Activated CD8-positive, alpha-beta T cell treated with anti-CD3 and anti-CD28 coated beads for 36 hours (primary cell): ENCODE measurements at regions not wholly inside any gene's neighbourhood (a gene's known extent, or its start where the extent isn't known, plus 50 kb on each side); places are given as distances from the start of the nearest gene placed in this dataset.

Source experiments
- ATAC-seq: fragments of 200-7000 bp; cut with Tn5 transposase; one replicate; pipeline ENCODE4 v1.10.0; 2021; ENCODE audit warnings: mild to moderate bottlenecking, moderate library complexity
- CTCF ChIA-PET: fragments of 350-600 bp; sonication (Branson Sonifier 250); formaldehyde crosslinking; loops from one replicate; lab custom pipeline; 2021; ENCODE audit warnings: antibody characterized with exemption; lab: Charles Lee
- POLR2A ChIA-PET: fragments of 350-600 bp; sonication (Branson Sonifier 250); formaldehyde crosslinking; loops from one replicate; lab custom pipeline; 2021; ENCODE audit warnings: antibody characterized with exemption; lab: Charles Lee
- DNase-seq: peaks from one replicate; pipeline ENCODE4 v3.0.0-alpha.2; 2020
- H3K27ac Mint-ChIP-seq: one replicate; pipeline ENCODE4 v1.8.0; 2021; ENCODE audit warnings: mild to moderate bottlenecking, mixed read lengths
- H3K27me3 Mint-ChIP-seq: one replicate; pipeline ENCODE4 v1.8.0; 2021; ENCODE audit warnings: mixed read lengths
- H3K36me3 Mint-ChIP-seq: one replicate; pipeline ENCODE4 v1.8.0; 2021; ENCODE audit warnings: low read depth, mixed read lengths
- H3K4me1 Mint-ChIP-seq: one replicate; pipeline ENCODE4 v1.8.0; 2021; ENCODE audit warnings: low read depth, mixed read lengths
- H3K4me3 Mint-ChIP-seq: one replicate; pipeline ENCODE4 v1.8.0; 2021; ENCODE audit warnings: mild to moderate bottlenecking, moderate library complexity, mixed read lengths
- H3K9me3 Mint-ChIP-seq: one replicate; pipeline ENCODE4 v1.8.0; 2021; ENCODE audit warnings: mixed read lengths
- intact Hi-C: fragments of 100-400 bp; cut with micrococcal nuclease; formaldehyde crosslinking; loops from one replicate; pipeline ENCODE4 v1.10.0; 2022
- TF ChIP-seq, protein P1 (sequence below): fragments of 200-600 bp; IDR thresholded peaks from one replicate; pipeline ENCODE4 v1.8.0; 2022; ENCODE audit warnings: antibody characterized with exemption, mild to moderate bottlenecking

DNA sequence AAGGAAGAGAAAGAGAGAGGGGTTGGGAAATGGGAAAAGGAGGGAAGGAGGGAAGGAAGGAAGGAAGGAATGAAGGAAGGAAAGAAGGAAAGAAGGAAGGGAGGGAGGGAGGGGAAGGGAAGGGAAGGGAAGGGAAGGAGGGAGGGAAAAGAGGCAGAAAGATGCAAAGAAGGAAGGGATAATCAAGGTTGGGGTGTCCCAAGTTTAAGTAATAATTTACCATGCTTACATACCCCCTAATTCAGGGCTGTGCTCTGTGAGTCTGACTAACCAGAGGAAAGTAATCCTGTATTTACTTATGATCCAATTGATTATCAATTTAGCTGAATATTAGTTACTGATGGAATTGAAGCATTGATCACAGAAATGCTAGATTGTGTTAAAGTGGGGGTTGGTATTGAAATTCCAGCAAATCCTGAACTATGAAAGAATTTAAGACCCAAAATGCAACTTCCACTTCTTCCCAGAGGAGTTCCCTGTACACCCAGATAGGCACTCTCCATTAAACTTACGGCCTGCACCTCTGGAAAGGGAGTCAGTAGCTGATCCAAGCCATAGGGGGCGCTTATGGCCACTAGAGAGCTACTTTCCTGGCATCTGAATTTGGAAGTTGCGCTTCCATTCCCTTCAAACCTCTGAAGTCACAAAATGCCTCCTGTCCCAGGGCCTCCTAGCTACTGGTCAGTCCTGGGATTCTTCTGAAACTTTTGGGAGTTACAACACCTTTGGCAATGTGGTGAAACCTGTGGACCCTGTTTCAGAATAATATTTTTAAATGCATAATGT is 162.7 kb upstream of the PWP1 start:
- POLR2A ChIA-PET: no interaction called here
- intact Hi-C loops: no loop called here
- Mint-ChIP-seq H3K4me3 (no peak overlapping the region), H3K9me3 (peaks cover 5% of the 10 kb centered on the region), H3K4me1 (peaks cover 21% of the 10 kb centered on the region), H3K27ac (no peak overlapping the region), H3K27me3 (no peaks in the 10 kb centered on the region), H3K36me3 (peaks cover 29% of the 10 kb centered on the region)
- TF ChIP-seq, protein P1, sequence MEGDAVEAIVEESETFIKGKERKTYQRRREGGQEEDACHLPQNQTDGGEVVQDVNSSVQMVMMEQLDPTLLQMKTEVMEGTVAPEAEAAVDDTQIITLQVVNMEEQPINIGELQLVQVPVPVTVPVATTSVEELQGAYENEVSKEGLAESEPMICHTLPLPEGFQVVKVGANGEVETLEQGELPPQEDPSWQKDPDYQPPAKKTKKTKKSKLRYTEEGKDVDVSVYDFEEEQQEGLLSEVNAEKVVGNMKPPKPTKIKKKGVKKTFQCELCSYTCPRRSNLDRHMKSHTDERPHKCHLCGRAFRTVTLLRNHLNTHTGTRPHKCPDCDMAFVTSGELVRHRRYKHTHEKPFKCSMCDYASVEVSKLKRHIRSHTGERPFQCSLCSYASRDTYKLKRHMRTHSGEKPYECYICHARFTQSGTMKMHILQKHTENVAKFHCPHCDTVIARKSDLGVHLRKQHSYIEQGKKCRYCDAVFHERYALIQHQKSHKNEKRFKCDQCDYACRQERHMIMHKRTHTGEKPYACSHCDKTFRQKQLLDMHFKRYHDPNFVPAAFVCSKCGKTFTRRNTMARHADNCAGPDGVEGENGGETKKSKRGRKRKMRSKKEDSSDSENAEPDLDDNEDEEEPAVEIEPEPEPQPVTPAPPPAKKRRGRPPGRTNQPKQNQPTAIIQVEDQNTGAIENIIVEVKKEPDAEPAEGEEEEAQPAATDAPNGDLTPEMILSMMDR: no peak
- CTCF ChIA-PET: interaction anchor here (1.1 kb wide), 1 partner anchor 10 kb away, joined by 3 read pairs; no protein-coding TSS in a partner anchor
- DNase-seq: no peak
- no peak for ATAC-seq

GRCh38 chr12:107523775-107524535 is 161.6 kb upstream of the PWP1 start:
- intact Hi-C loops: no loop called here
- H3K4me3 Mint-ChIP-seq: no peak overlapping the region
- POLR2A ChIA-PET: interaction anchor here (0.7 kb wide), 1 partner anchor 783 kb away, joined by 3 read pairs; no protein-coding TSS in a partner anchor

GRCh38 chr12:107525063-107525718 is 160.4 kb upstream of the PWP1 start:
- DNase-seq: no peak
- Mint-ChIP-seq H3K27me3 (no peaks in the 10 kb centered on the region), H3K4me3 (no peak overlapping the region), H3K36me3 (peaks cover 20% of the 10 kb centered on the region), H3K9me3 (peaks cover 5% of the 10 kb centered on the region), H3K27ac (no peak overlapping the region), H3K4me1 (peaks cover 21% of the 10 kb centered on the region)
- TF ChIP-seq, protein P1: no peak
- CTCF ChIA-PET: interaction anchor here (1.2 kb wide), 1 partner anchor 82 kb away, joined by 3 read pairs; no protein-coding TSS in a partner anchor
- ATAC-seq: peak; percentile 58
- POLR2A ChIA-PET: interaction anchor here (0.5 kb wide), 1 partner anchor 63 kb away, joined by 3 read pairs; no protein-coding TSS in a partner anchor
- intact Hi-C loops: no loop called here

More at GRCh38 chr12:107523775-107524535, 161.6 kb upstream of the PWP1 start:
- peaks cover 29% of the 10 kb centered on the region for H3K36me3 Mint-ChIP-seq
- ATAC-seq (no peak), DNase-seq (no peak)
- TF ChIP-seq, protein P1: no peak
- no peak overlapping the region for H3K27ac Mint-ChIP-seq
- peaks cover 21% of the 10 kb centered on the region for H3K4me1 Mint-ChIP-seq
- peaks cover 5% of the 10 kb centered on the region for H3K9me3 Mint-ChIP-seq
- no peaks in the 10 kb centered on the region for H3K27me3 Mint-ChIP-seq
- CTCF ChIA-PET: interaction anchor here (1.1 to 1.2 kb wide), 2 partner anchors 9 to 83 kb away, joined by 3 read pairs; no protein-coding TSS in a partner anchor

GRCh38 chr12:107525719-107526554 is 159.7 kb upstream of the PWP1 start:
- DNase-seq (no peak), ATAC-seq (peak; percentile 77)
- TF ChIP-seq, protein P1: no peak
- Mint-ChIP-seq H3K9me3 (peaks cover 5% of the 10 kb centered on the region), H3K27me3 (no peaks in the 10 kb centered on the region), H3K27ac (no peak overlapping the region), H3K36me3 (peaks cover 14% of the 10 kb centered on the region), H3K4me1 (peaks cover 21% of the 10 kb centered on the region), H3K4me3 (no peak overlapping the region)
- ChIA-PET CTCF (interaction anchor here (1.1 kb wide), 1 partner anchor 12 kb away, joined by 3 read pairs; no protein-coding TSS in a partner anchor), POLR2A (interaction anchor here (0.5 kb wide), 1 partner anchor 64 kb away, joined by 3 read pairs; no protein-coding TSS in a partner anchor)
- intact Hi-C loops: no loop called here
